ENCODE measurements at regions not wholly inside any gene's neighbourhood (a gene's known extent, or its start where the extent isn't known, plus 50 kb on each side); places are given as distances from the start of the nearest gene placed in this dataset.

DNA sequence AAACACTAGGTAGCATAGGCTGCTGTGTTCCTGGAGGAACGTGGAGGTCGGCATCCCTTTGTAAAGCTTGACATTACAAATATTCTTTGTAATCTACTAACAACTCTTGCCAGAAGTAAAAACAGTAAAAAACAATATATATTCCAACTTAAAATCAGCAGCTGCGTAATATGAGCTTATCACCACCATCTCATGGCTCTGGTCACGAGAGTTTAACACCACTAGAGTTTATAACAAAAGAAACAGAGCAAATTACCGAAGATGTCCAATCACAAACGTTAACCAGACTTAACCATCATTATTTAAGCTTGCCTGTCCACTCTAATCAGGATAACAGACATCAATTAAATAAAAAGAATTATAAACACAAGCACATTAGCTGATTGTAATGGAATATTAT lies 236.7 kb downstream of the PCDH7 start:
- ATAC-seq (ENCODE audit: low FRiP score) (no peak), DNase-seq (ENCODE audit: low spot score) (no peak)
- TF ChIP-seq, protein P1, sequence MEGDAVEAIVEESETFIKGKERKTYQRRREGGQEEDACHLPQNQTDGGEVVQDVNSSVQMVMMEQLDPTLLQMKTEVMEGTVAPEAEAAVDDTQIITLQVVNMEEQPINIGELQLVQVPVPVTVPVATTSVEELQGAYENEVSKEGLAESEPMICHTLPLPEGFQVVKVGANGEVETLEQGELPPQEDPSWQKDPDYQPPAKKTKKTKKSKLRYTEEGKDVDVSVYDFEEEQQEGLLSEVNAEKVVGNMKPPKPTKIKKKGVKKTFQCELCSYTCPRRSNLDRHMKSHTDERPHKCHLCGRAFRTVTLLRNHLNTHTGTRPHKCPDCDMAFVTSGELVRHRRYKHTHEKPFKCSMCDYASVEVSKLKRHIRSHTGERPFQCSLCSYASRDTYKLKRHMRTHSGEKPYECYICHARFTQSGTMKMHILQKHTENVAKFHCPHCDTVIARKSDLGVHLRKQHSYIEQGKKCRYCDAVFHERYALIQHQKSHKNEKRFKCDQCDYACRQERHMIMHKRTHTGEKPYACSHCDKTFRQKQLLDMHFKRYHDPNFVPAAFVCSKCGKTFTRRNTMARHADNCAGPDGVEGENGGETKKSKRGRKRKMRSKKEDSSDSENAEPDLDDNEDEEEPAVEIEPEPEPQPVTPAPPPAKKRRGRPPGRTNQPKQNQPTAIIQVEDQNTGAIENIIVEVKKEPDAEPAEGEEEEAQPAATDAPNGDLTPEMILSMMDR (IDR thresholded peaks at IDR 0.05) = no peak

DNA sequence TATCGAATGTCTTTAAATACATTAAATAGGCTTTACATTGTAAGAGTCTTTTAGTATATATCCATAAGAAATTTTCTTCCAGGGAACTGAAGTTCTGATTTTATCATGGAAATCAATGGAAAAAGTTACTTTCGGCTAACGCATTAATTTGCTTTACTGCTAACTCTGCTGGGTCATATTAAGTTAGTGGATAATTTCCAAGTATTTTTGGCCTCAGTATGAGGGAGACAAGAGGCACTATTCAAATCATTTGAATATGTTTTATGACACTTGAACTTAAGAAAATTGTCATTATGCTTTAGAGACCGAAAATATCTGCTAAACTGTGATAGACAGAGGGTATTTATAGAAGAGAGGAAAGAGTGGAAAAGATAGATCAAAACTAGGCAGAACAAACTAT lies 237.5 kb downstream of the PCDH7 start:
- DNase-seq (ENCODE audit: low spot score) (no peak), ATAC-seq (ENCODE audit: low FRiP score) (no peak)
- TF ChIP-seq, protein P1 (IDR thresholded peaks at IDR 0.05) = no peak

DNA sequence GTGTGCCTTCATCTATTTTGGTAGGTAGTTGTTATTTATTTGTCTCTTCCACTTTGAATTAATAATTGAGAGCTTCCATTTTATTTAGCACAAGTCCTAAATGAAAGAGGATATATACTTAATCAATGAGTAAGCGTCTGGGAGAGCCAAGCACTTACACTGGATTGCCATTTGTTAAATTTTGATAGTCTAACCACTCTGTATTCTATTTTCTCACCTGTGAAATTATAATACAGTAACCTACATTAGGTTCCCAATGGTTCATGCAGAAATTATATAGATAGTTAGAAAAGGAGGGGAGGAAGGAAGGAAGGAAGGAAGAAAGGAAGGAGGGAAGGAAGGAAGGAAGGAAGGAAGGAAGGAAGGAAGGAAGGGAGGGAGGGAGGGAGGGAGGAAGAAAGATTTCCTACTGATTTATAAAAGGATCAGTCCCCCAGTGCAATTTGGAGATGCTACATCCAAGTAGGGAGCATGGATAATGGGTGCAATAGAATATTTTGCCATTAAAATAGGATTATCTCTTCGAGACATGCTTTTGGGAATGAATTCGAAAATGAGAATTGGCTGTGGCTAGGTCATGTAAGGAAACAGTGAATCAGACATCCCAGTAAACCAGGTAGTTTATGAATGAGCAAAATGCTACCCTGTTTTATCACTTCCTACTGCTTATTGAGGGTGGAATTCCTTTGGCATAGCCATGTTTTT lies 239.8 kb downstream of the PCDH7 start:
- DNase-seq (ENCODE audit: low spot score) = no peak
- TF ChIP-seq, protein P1 (IDR thresholded peaks at IDR 0.05) = no peak
- no peak for ATAC-seq (ENCODE audit: low FRiP score)

DNA sequence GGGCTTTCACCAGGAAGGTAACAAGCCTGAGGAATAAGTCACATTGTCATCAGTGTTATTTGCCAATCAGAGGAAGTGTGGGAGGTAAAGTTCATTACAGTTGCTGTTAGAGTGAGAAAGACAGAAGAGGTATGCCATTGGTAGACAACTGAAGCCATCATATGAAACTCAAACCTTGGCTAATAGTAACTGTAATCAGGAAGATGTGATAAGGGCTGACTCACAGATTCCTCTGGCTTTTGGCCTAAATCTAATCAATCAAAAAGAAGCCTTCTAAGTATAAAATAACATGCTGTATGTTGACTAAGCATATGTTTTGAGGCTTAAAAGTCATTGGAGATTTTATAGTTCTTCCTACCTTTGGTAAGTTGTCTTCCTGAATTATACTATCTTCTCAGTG lies 242.8 kb downstream of the PCDH7 start:
- TF ChIP-seq, protein P1 (IDR thresholded peaks at IDR 0.05) = no peak
- no peak for ATAC-seq (ENCODE audit: low FRiP score)

DNA sequence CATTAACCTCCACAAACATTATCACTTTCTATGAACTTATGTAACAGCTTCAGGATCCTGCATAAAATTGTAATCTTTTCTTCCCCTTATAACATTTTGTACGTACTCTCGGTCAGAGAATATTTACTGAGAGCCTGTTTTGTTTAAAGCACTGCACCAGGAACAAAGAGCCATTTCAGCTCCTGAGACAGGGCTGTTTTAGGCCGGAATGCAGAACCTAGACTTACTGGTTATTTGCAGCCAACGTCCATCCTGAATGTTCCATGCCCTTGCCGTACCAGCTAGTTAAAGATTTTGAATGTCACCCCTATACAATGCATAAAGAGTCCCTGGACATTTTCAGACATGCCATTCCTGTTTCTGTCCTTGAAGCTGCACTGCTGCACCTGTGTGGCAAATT lies 248.8 kb downstream of the PCDH7 start:
- ATAC-seq (ENCODE audit: low FRiP score) (no peak), DNase-seq (ENCODE audit: low spot score) (no peak)
- TF ChIP-seq, protein P1 (IDR thresholded peaks at IDR 0.05) = no peak

More for the DNA sequence above, 242.8 kb downstream of the PCDH7 start:
- DNase-seq (ENCODE audit: low spot score) = no peak

DNA sequence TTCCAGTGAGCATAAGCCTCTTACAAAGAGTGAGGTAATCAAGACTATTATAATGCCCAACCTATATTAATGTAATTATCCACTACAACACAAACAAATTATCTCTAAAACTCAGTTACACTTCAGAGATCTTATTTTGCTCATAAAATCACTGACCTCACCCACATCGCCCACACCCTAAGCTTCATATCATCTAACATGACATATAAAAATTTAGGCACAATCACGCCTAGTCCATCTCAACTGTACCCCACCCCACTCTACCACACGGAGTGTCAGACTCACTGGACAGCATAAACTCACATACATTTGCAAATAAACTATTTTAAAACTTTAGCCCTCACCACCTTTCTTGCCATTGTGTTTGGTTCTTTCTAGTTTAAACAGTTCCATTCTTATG lies 252.4 kb downstream of the PCDH7 start:
- DNase-seq (ENCODE audit: low spot score) (no peak), ATAC-seq (ENCODE audit: low FRiP score) (no peak)
- TF ChIP-seq, protein P1 (IDR thresholded peaks at IDR 0.05) = no peak

DNA sequence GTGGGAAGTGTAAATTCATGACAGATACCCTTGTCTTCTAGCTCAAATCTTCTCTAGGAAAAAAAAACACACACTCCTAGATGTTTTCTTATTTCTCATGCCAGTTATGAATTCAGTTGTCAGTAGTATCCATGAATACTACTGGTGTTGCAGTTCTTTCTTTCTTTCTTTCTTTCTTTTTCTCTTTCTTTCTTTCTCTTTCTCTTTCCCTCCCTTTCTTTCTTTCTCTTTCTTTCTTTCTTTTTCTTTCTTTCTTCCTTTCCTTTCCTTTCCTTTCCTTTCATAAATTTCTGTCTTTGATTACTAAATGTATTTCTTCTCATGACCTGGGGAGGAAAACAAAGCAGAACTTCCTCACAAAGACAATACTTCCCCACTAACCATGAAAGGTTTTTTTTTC lies 253.8 kb downstream of the PCDH7 start:
- TF ChIP-seq, protein P1 (IDR thresholded peaks at IDR 0.05) = no peak
- ATAC-seq (ENCODE audit: low FRiP score) (no peak), DNase-seq (ENCODE audit: low spot score) (no peak)

All from omental fat pad (tissue), 3 donors.